HG02642 (cell line): ENCODE measurements at regions not wholly inside any gene's neighbourhood (a gene's known extent, or its start where the extent isn't known, plus 50 kb on each side); places are given as distances from the start of the nearest gene placed in this dataset.

Experiments used
- ATAC-seq: cut with Tn5 transposase; IDR thresholded peaks from one replicate; pipeline ENCODE4 v1.9.1; 2021; ENCODE audit warnings: mild to moderate bottlenecking; ENCODE audit not compliant: unreplicated experiment, poor library complexity

- ATAC-seq = no peak
Observed at GRCh38 chr14:96637521-96637920, 135.3 kb downstream of the PAPOLA start.

DNA sequence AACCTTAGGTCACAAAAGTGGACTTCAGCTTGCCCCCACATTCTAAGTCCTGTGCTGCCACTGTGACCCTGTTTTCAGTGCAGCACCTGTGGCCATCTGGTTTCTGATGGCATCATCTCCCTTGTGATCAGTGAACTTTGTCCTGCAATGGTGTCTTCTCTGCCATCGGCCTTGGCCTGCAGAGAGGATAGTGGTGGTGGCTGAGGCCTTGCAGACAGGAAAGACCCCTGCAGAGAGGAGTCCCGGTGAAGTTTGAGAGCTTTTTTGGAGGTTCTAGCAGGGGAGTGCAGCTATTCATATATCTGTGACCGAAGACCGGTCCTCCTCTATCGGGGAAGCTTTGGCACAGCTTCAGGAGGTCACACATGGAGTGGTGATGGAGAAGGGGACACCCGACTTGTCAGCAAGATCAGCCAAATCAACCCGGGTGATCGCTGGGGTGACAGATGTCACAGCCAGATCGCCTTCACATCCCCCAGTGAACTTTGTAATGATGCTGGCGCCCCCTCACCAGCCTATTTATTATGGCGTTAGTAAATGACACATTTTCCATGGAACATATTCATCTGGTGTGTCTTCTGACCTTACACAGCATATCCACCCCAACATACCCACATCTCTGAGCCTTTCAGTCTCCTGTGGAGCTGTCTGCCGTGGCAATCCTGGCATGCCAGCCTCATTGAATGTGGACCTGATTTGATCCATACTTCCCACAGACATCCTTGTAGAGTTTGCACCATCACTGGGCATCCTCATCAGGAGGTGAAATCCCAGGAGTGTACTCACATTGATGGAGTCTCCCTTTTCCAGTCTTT lies 136.1 kb downstream of the PAPOLA start:
- no peak for ATAC-seq

GRCh38 chr14:96639550-96639949 lies 137.4 kb downstream of the PAPOLA start:
- ATAC-seq = no peak

- ATAC-seq = no peak
Observed at GRCh38 chr14:96648506-96649326, 146.5 kb downstream of the PAPOLA start.

- no peak for ATAC-seq
Observed at GRCh38 chr14:96649327-96649601, 147.1 kb downstream of the PAPOLA start.

- no peak for ATAC-seq
Observed at GRCh38 chr14:96653597-96653996, 143.6 kb upstream of the VRK1 start.

DNA sequence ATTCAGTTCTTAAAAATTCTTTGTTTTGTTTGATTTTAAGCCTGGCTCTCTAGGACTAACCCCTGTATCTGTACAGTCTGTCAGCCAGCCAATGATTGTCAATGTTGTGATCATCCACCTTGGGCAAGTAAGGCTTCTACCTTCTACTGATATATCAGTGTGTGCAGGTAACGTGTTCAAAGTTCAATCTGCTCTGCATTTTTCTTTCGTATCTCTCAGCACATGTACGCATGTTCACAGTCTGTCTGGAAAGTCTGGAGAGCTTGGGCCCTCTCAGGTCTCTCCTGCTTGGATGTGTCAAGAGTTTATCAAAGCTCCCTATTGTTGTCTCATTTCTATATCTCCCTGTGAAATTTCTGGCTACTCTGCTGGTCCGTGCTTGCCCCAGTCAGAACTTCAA lies 138.6 kb upstream of the VRK1 start:
- ATAC-seq = no peak

GRCh38 chr14:96660123-96660522 lies 137.1 kb upstream of the VRK1 start:
- ATAC-seq = no peak

GRCh38 chr14:96660667-96661066 lies 136.5 kb upstream of the VRK1 start:
- no peak for ATAC-seq

GRCh38 chr14:96661244-96661969 lies 135.8 kb upstream of the VRK1 start:
- ATAC-seq = no peak

DNA sequence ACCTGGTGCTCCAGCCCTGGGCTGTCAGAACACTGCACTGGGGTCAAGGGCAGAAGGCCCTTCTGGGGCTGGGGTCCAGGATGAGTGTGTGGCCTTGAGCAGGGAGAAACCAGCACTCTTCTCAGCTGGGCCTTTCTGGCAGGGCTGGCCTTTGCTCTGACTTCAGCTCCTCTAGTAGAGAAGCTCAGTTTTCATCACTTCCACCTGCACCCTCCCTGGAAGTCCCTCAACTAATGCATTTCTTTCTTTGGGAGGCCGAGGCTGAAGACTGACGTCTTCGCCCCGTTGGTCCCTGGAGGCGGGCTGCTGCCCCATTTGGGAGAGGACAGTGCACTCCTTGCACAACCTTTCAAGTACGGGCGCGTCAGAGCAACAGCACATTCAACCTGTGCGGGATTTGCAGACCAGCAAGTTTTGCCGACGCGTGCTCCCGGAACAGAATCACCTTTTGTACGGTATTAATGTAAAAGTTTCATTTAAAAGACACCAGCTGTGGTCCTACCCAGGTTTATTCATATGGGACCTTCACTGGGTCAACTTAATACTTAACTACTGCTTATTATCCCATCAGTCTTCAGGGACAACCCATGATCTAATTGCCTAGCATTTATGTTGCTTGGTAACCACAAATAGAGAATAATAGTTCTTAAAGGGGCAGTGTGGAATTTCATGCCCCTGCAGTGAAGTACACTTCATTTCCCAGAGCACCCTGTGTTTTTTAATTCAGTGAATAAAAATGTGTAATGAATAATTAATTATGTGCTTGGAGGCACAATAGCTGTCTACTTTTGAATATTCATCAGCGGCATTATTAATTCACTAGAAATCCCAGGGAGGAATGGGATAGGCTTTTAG lies 134.8 kb upstream of the VRK1 start:
- ATAC-seq = no peak

DNA sequence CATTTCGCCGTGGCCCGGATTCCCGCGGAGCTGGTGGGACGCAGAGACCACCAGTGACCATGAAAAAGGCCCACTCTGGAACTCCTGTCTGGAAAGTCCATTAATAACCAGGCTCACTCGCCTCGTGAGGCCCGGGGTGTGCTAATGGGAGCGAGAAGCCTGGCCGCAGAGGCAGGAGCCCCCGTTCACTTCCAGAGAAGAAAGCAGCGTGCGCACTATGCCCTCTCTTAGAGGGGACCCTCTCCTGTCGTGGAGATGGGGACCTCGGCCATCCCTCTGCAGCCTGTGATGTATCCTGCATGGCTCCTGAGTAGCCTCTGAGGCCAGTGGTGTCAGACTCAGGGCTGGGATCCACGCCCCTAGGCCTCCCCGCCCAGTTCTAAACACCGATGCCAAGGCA lies 134.1 kb upstream of the VRK1 start:
- ATAC-seq = no peak

DNA sequence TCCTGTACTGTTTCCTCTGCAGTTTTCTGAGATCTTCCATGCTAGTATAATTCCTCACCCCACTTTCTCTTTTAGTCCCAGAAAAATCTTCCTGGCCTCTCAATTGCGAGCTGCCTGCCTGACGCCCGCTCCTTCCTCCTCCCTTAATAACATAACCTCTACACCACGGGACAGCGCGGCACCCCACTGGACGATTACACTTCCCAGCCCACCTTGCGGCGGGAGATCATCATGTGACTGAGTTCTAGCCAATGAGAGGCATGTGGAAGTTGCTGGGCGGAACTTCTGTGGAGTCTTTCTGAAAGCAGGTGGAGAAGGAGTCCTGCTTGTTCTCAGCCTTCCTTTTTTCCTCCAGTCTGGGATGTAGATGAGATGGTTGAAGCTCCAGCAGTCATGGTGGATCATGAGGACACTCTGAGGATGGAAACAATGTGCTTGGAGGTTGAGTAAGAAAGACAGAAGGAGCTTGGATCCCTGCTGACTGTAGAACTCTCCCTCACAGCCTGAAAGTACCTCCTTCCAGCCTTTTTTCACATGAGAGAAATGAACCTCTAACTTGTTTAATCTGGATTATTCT lies 133.6 kb upstream of the VRK1 start:
- ATAC-seq = no peak

DNA sequence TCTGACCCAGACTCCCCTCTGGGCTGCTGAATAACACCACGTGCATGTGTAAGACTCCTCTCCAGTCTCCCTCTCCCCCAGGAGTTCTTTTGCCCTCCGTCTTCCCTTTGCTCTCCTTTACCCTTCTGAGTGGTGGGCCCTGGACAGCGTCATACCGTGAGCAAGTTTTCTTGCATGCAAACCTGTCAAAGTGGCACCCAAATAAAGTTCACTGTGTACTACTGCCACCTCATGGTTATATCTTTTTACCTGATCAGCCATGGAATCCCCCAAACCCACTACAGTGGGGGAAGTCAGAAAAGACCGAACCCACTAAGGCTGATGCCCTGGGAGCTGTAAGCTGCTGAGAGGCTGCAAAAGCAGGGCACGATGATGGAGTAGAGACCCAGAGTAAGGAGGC lies 131.1 kb upstream of the VRK1 start:
- ATAC-seq = no peak

GRCh38 chr14:96670391-96670790 lies 126.8 kb upstream of the VRK1 start:
- ATAC-seq = no peak

DNA sequence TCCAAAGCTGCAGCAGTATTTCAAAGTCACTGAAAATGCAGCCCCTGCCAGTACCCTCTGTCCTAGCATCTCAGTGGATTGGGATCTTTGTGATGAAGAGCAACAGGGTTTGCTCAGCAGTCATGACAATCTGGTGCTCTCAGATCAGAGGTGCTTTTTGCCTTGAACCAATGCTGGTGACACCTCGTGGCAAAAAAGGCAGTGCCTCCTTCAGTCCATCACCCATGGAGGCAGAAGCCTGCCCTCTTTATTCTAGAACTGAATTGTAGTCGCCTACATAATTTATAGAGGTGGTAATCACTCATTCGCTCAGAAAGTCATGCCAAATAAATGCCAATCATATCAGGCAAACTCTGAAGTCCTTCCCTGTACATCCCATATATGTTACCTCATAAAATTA lies 126.0 kb upstream of the VRK1 start:
- ATAC-seq = no peak

GRCh38 chr14:96673706-96674105 lies 123.5 kb upstream of the VRK1 start:
- no peak for ATAC-seq

GRCh38 chr14:96674121-96674520 lies 123.1 kb upstream of the VRK1 start:
- ATAC-seq = no peak

DNA sequence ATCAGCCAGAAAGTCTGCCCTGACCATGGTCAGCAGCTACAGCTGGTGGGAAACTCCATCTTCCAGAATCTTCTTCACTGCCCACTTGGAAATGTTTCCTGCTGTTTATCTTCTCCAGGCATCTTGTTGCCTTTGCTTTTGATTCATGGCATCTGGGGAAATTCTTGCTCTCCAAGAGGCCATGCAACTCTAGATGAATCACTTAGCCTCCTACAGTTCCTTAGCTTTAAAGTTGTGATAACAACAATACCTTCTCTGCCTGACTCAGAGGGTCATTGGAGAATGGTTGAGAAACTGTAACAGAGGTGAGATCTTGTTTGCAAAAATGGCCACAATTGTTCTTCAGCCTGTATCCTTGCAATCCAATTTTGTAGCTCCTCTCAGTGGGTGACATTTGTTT lies 121.0 kb upstream of the VRK1 start:
- ATAC-seq = no peak

DNA sequence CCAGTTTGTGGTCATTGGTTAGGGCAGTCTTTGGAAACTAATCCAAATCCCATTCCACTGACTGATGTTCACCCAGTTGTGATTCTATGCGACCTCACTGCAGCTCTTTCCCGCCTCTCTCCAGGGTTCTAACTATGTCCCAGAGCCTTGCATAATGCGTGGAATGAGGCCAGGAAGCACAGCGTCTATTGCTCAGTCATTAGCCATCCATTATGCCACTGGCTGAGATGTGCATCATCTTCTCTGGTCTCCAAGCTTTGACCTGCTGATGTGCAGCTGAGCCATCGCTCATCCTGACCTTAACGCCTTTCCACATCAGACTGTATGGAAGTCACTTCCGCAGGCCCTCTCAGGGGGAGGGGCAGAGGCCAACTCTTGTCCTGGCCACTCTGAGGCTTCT lies 115.4 kb upstream of the VRK1 start:
- no peak for ATAC-seq
